ENCODE measurements at regions not wholly inside any gene's neighbourhood (a gene's known extent, or its start where the extent isn't known, plus 50 kb on each side); places are given as distances from the start of the nearest gene placed in this dataset.

GRCh38 chr2:22798386-22798785 lies 586.6 kb upstream of the KLHL29 start:
- H3K36me3 Mint-ChIP-seq, result no peaks in the 10 kb centered on the region
- DNase-seq (ENCODE audit: low spot score in 2 of 2), result no peak
- no peak for ATAC-seq
- no peak overlapping the region for H3K4me3 Mint-ChIP-seq
- no peaks in the 10 kb centered on the region for H3K4me1 Mint-ChIP-seq
- peaks cover 4% of the 10 kb centered on the region for H3K9me3 Mint-ChIP-seq
- H3K27ac Mint-ChIP-seq, result no peak overlapping the region

- ATAC-seq, result no peak
- H3K27ac Mint-ChIP-seq, result no peak overlapping the region
- DNase-seq (ENCODE audit: low spot score in 2 of 2), result no peak
These were observed 584.6 kb upstream of the KLHL29 start for GRCh38 chr2:22800412-22800811.

GRCh38 chr2:22801071-22801470 lies 583.9 kb upstream of the KLHL29 start:
- DNase-seq (ENCODE audit: low spot score in 2 of 2), result no peak
- Mint-ChIP-seq H3K36me3 (no peaks in the 10 kb centered on the region), H3K4me3 (no peak overlapping the region), H3K4me1 (no peaks in the 10 kb centered on the region), H3K9me3 (peaks cover 9% of the 10 kb centered on the region), H3K27ac (no peak overlapping the region)
- ATAC-seq, result no peak

More at GRCh38 chr2:22800412-22800811, 584.6 kb upstream of the KLHL29 start:
- no peaks in the 10 kb centered on the region for H3K4me1 Mint-ChIP-seq
- no peaks in the 10 kb centered on the region for H3K36me3 Mint-ChIP-seq
- H3K9me3 Mint-ChIP-seq, result peaks cover 8% of the 10 kb centered on the region
- no peak overlapping the region for H3K4me3 Mint-ChIP-seq

GRCh38 chr2:22801970-22802369 lies 583.0 kb upstream of the KLHL29 start:
- DNase-seq (ENCODE audit: low spot score in 2 of 2) (no peak), ATAC-seq (no peak)
- no peak overlapping the region for H3K27ac Mint-ChIP-seq
- peaks cover 13% of the 10 kb centered on the region for H3K9me3 Mint-ChIP-seq
- H3K4me1 Mint-ChIP-seq, result no peaks in the 10 kb centered on the region
- no peaks in the 10 kb centered on the region for H3K36me3 Mint-ChIP-seq
- no peak overlapping the region for H3K4me3 Mint-ChIP-seq

GRCh38 chr2:22807872-22808271 lies 577.1 kb upstream of the KLHL29 start:
- H3K36me3 Mint-ChIP-seq, result no peaks in the 10 kb centered on the region
- DNase-seq (ENCODE audit: low spot score in 2 of 2) (no peak), ATAC-seq (no peak)
- H3K4me3 Mint-ChIP-seq, result no peak overlapping the region
- no peak overlapping the region for H3K27ac Mint-ChIP-seq
- peaks cover 17% of the 10 kb centered on the region for H3K9me3 Mint-ChIP-seq
- no peaks in the 10 kb centered on the region for H3K4me1 Mint-ChIP-seq

- ATAC-seq (no peak), DNase-seq (ENCODE audit: low spot score in 2 of 2) (no peak)
- Mint-ChIP-seq H3K36me3 (no peaks in the 10 kb centered on the region), H3K4me1 (no peaks in the 10 kb centered on the region), H3K9me3 (peaks cover 12% of the 10 kb centered on the region), H3K27ac (no peak overlapping the region), H3K4me3 (no peak overlapping the region)
These were observed 574.4 kb upstream of the KLHL29 start for GRCh38 chr2:22810602-22811001.

- H3K4me3 Mint-ChIP-seq, result no peak overlapping the region
- no peak for ATAC-seq
- no peak overlapping the region for H3K27ac Mint-ChIP-seq
- H3K9me3 Mint-ChIP-seq, result peaks cover 11% of the 10 kb centered on the region
- no peak for DNase-seq (ENCODE audit: low spot score in 2 of 2)
- no peaks in the 10 kb centered on the region for H3K4me1 Mint-ChIP-seq
- no peaks in the 10 kb centered on the region for H3K36me3 Mint-ChIP-seq
These were observed 572.8 kb upstream of the KLHL29 start for GRCh38 chr2:22812065-22812680.

- DNase-seq (ENCODE audit: low spot score in 2 of 2) (no peak), ATAC-seq (no peak)
- Mint-ChIP-seq H3K4me3 (no peak overlapping the region), H3K27ac (no peak overlapping the region), H3K36me3 (no peaks in the 10 kb centered on the region), H3K4me1 (no peaks in the 10 kb centered on the region), H3K9me3 (peaks cover 10% of the 10 kb centered on the region)
These were observed 567.8 kb upstream of the KLHL29 start for GRCh38 chr2:22817197-22817596.

GRCh38 chr2:22821458-22821857 lies 563.5 kb upstream of the KLHL29 start:
- H3K9me3 Mint-ChIP-seq, result peaks cover 3% of the 10 kb centered on the region
- H3K4me3 Mint-ChIP-seq, result no peak overlapping the region
- ATAC-seq, result no peak
- DNase-seq (ENCODE audit: low spot score in 2 of 2), result no peak
- no peaks in the 10 kb centered on the region for H3K36me3 Mint-ChIP-seq
- H3K27ac Mint-ChIP-seq, result no peak overlapping the region
- no peaks in the 10 kb centered on the region for H3K4me1 Mint-ChIP-seq

GRCh38 chr2:22822835-22823234 lies 562.1 kb upstream of the KLHL29 start:
- H3K9me3 Mint-ChIP-seq, result peaks cover 5% of the 10 kb centered on the region
- H3K4me3 Mint-ChIP-seq, result no peak overlapping the region
- H3K27ac Mint-ChIP-seq, result no peak overlapping the region
- no peak for DNase-seq (ENCODE audit: low spot score in 2 of 2)
- H3K4me1 Mint-ChIP-seq, result no peaks in the 10 kb centered on the region
- no peak for ATAC-seq
- no peaks in the 10 kb centered on the region for H3K36me3 Mint-ChIP-seq

GRCh38 chr2:22824618-22825017 lies 560.4 kb upstream of the KLHL29 start:
- no peak overlapping the region for H3K27ac Mint-ChIP-seq

GRCh38 chr2:22826703-22827102 lies 558.3 kb upstream of the KLHL29 start:
- no peak overlapping the region for H3K4me3 Mint-ChIP-seq
- no peak for ATAC-seq
- no peaks in the 10 kb centered on the region for H3K4me1 Mint-ChIP-seq
- H3K36me3 Mint-ChIP-seq, result no peaks in the 10 kb centered on the region
- peaks cover 12% of the 10 kb centered on the region for H3K9me3 Mint-ChIP-seq
- DNase-seq (ENCODE audit: low spot score in 2 of 2), result no peak
- no peak overlapping the region for H3K27ac Mint-ChIP-seq

More at GRCh38 chr2:22824618-22825017, 560.4 kb upstream of the KLHL29 start:
- H3K4me3 Mint-ChIP-seq, result no peak overlapping the region
- peaks cover 11% of the 10 kb centered on the region for H3K9me3 Mint-ChIP-seq
- no peak for DNase-seq (ENCODE audit: low spot score in 2 of 2)
- no peak for ATAC-seq
- no peaks in the 10 kb centered on the region for H3K4me1 Mint-ChIP-seq
- no peaks in the 10 kb centered on the region for H3K36me3 Mint-ChIP-seq

GRCh38 chr2:22829791-22830190 lies 555.2 kb upstream of the KLHL29 start:
- H3K4me3 Mint-ChIP-seq, result no peak overlapping the region
- H3K4me1 Mint-ChIP-seq, result no peaks in the 10 kb centered on the region
- H3K36me3 Mint-ChIP-seq, result no peaks in the 10 kb centered on the region
- peaks cover 18% of the 10 kb centered on the region for H3K9me3 Mint-ChIP-seq
- DNase-seq (ENCODE audit: low spot score in 2 of 2) (no peak), ATAC-seq (no peak)
- H3K27ac Mint-ChIP-seq, result no peak overlapping the region

- no peak for DNase-seq (ENCODE audit: low spot score in 2 of 2)
- no peak for ATAC-seq
- H3K4me3 Mint-ChIP-seq, result no peak overlapping the region
- H3K36me3 Mint-ChIP-seq, result no peaks in the 10 kb centered on the region
- no peaks in the 10 kb centered on the region for H3K4me1 Mint-ChIP-seq
- no peak overlapping the region for H3K27ac Mint-ChIP-seq
- H3K9me3 Mint-ChIP-seq, result peaks cover 19% of the 10 kb centered on the region
These were observed 552.8 kb upstream of the KLHL29 start for GRCh38 chr2:22832196-22832595.

GRCh38 chr2:22838461-22838860 lies 546.5 kb upstream of the KLHL29 start:
- Mint-ChIP-seq H3K9me3 (peaks cover 16% of the 10 kb centered on the region), H3K27ac (no peak overlapping the region), H3K36me3 (no peaks in the 10 kb centered on the region), H3K4me1 (no peaks in the 10 kb centered on the region), H3K4me3 (no peak overlapping the region)
- ATAC-seq, result no peak
- no peak for DNase-seq (ENCODE audit: low spot score in 2 of 2)

GRCh38 chr2:22842205-22842869 lies 542.6 kb upstream of the KLHL29 start:
- ATAC-seq (no peak), DNase-seq (ENCODE audit: low spot score in 2 of 2) (no peak)
- no peak overlapping the region for H3K4me3 Mint-ChIP-seq
- no peaks in the 10 kb centered on the region for H3K4me1 Mint-ChIP-seq
- H3K9me3 Mint-ChIP-seq, result peaks cover 13% of the 10 kb centered on the region
- no peaks in the 10 kb centered on the region for H3K36me3 Mint-ChIP-seq
- no peak overlapping the region for H3K27ac Mint-ChIP-seq
